Posterior vena cava (tissue), 2 donors: ENCODE measurements at regions not wholly inside any gene's neighbourhood (a gene's known extent, or its start where the extent isn't known, plus 50 kb on each side); places are given as distances from the start of the nearest gene placed in this dataset.
"Not testable (repeated sequence)": the region's sequence is repeated elsewhere in the genome, so short reads cannot be mapped to it uniquely, and the experiment has no call there.

Experiments used
- DNase-seq: peaks from one replicate; pipeline ENCODE4 v3.0.0-alpha.2; 2020; ENCODE audit warnings: low spot score
- intact Hi-C, 2 donors: fragments of 100-400 bp; cut with DNase I; formaldehyde crosslinking; loops; one replicate each; pipeline versions ENCODE4 v1.14.1 to v1.14.2; 2022 to 2023
- donor health status: DM: yes; HTN: yes; CAD: no.
- donor health status: DM: yes; HTN: yes; CAD: no.

GRCh38 chr3:181955566-181955965 is 243.8 kb downstream of the SOX2 start:
- no peak for DNase-seq
- intact Hi-C loops = no loop called here

- DNase-seq = no peak
- intact Hi-C loops = no loop called here
Observed at GRCh38 chr3:181956122-181956521, 244.4 kb downstream of the SOX2 start.

GRCh38 chr3:181966393-181966792 is 254.7 kb downstream of the SOX2 start:
- intact Hi-C loops = no loop called here
- no peak for DNase-seq

GRCh38 chr3:181969925-181970324 is 258.2 kb downstream of the SOX2 start:
- intact Hi-C loops = no loop called here
- DNase-seq = no peak

- intact Hi-C loops = no loop called here
- DNase-seq = no peak
Observed at GRCh38 chr3:181971424-181971823, 259.7 kb downstream of the SOX2 start.

GRCh38 chr3:181974198-181974597 is 262.5 kb downstream of the SOX2 start:
- intact Hi-C loops = no loop called here
- no peak for DNase-seq

GRCh38 chr3:181976526-181976925 is 264.8 kb downstream of the SOX2 start:
- intact Hi-C loops = no loop called here
- DNase-seq = no peak

- intact Hi-C loops = loop anchor here in 1 of 2 donors (5.0 kb wide), 1 partner anchor 1103 kb away; no protein-coding TSS in a partner anchor
- DNase-seq = no peak
Observed at GRCh38 chr3:181985386-181985785, 273.7 kb downstream of the SOX2 start.

- DNase-seq = no peak
- intact Hi-C loops = loop anchor here in 1 of 2 donors (5.0 kb wide), 1 partner anchor 1105 kb away; no protein-coding TSS in a partner anchor
Observed at GRCh38 chr3:181987736-181988135, 276.0 kb downstream of the SOX2 start.

GRCh38 chr3:181998828-181999227 is 287.1 kb downstream of the SOX2 start:
- intact Hi-C loops = no loop called here
- DNase-seq = no peak

GRCh38 chr3:181999314-181999713 is 287.6 kb downstream of the SOX2 start:
- no peak for DNase-seq
- intact Hi-C loops = no loop called here

- intact Hi-C loops = no loop called here
- no peak for DNase-seq
Observed at GRCh38 chr3:182000447-182000846, 288.7 kb downstream of the SOX2 start.

GRCh38 chr3:182005219-182005618 is 293.5 kb downstream of the SOX2 start:
- no peak for DNase-seq
- intact Hi-C loops = no loop called here

- intact Hi-C loops = no loop called here
- DNase-seq = no peak
Observed at GRCh38 chr3:182005701-182006100, 294.0 kb downstream of the SOX2 start.

- no peak for DNase-seq
- intact Hi-C loops = no loop called here
Observed at GRCh38 chr3:182006431-182006830, 294.7 kb downstream of the SOX2 start.

GRCh38 chr3:182007441-182007840 is 295.7 kb downstream of the SOX2 start:
- DNase-seq = no peak
- intact Hi-C loops = no loop called here

- intact Hi-C loops = no loop called here
- DNase-seq = no peak
Observed at GRCh38 chr3:182018361-182018760, 306.6 kb downstream of the SOX2 start.

- intact Hi-C loops = no loop called here
- DNase-seq = no peak
Observed at GRCh38 chr3:182019926-182020325, 308.2 kb downstream of the SOX2 start.

- intact Hi-C loops = no loop called here
- DNase-seq = no peak
Observed at GRCh38 chr3:182023843-182024242, 312.1 kb downstream of the SOX2 start.

GRCh38 chr3:182027366-182027765 is 315.6 kb downstream of the SOX2 start:
- no peak for DNase-seq
- intact Hi-C loops = no loop called here

- intact Hi-C loops = no loop called here
- DNase-seq = no peak
Observed at GRCh38 chr3:182028081-182028480, 316.4 kb downstream of the SOX2 start.

GRCh38 chr3:182034231-182034630 is 322.5 kb downstream of the SOX2 start:
- not testable (repeated sequence) for DNase-seq

More at GRCh38 chr3:182034231-182034630, 322.5 kb downstream of the SOX2 start:
- intact Hi-C loops = not testable (repeated sequence)
